ENCODE measurements at regions not wholly inside any gene's neighbourhood (a gene's known extent, or its start where the extent isn't known, plus 50 kb on each side); places are given as distances from the start of the nearest gene placed in this dataset.

GRCh38 chrY:21240662-21241310 lies 270.4 kb upstream of the RBMY1B start:
- H3K9me3 ChIP-seq (ENCODE audit: control insufficient read depth, low read length, poor library complexity, severe bottlenecking): no peaks in the 10 kb centered on the region
- no peaks in the 10 kb centered on the region for H3K36me3 Mint-ChIP-seq (ENCODE audit: low read depth)
- ATAC-seq: peak; percentile 56
- peak overlapping the region; percentile 26 for H3K4me3 Mint-ChIP-seq
- H3K27ac Mint-ChIP-seq: peak overlapping the region; percentile 92
- H3K27me3 Mint-ChIP-seq: no peaks in the 10 kb centered on the region
- no peak for DNase-seq
- H3K4me1 Mint-ChIP-seq: peaks cover 4% of the 10 kb centered on the region

GRCh38 chrY:21242793-21243192 lies 268.3 kb upstream of the RBMY1B start:
- no peak for DNase-seq
- H3K9me3 ChIP-seq (ENCODE audit: control insufficient read depth, low read length, poor library complexity, severe bottlenecking): no peaks in the 10 kb centered on the region
- Mint-ChIP-seq H3K27me3 (no peaks in the 10 kb centered on the region), H3K36me3 (ENCODE audit: low read depth) (no peaks in the 10 kb centered on the region), H3K4me1 (peaks cover 11% of the 10 kb centered on the region), H3K4me3 (no peak overlapping the region), H3K27ac (peak overlapping the region; percentile 65)
- no peak for ATAC-seq

GRCh38 chrY:21246780-21247179 lies 264.4 kb upstream of the RBMY1B start:
- DNase-seq: no peak
- H3K9me3 ChIP-seq (ENCODE audit: control insufficient read depth, low read length, poor library complexity, severe bottlenecking): no peaks in the 10 kb centered on the region
- Mint-ChIP-seq H3K27me3 (no peaks in the 10 kb centered on the region), H3K4me3 (no peak overlapping the region), H3K4me1 (peaks cover 23% of the 10 kb centered on the region), H3K27ac (peak overlapping the region; percentile 27), H3K36me3 (ENCODE audit: low read depth) (no peaks in the 10 kb centered on the region)
- ATAC-seq: no peak

GRCh38 chrY:21248591-21248990 lies 262.5 kb upstream of the RBMY1B start:
- Mint-ChIP-seq H3K27ac (peak overlapping the region; percentile 91), H3K36me3 (ENCODE audit: low read depth) (no peaks in the 10 kb centered on the region), H3K4me1 (peaks cover 23% of the 10 kb centered on the region), H3K4me3 (peak overlapping the region; percentile 60), H3K27me3 (no peaks in the 10 kb centered on the region)
- peak; percentile 43 for ATAC-seq
- DNase-seq: no peak
- no peaks in the 10 kb centered on the region for H3K9me3 ChIP-seq (ENCODE audit: control insufficient read depth, low read length, poor library complexity, severe bottlenecking)

GRCh38 chrY:21253455-21254248 lies 257.5 kb upstream of the RBMY1B start:
- no peaks in the 10 kb centered on the region for H3K9me3 ChIP-seq (ENCODE audit: control insufficient read depth, low read length, poor library complexity, severe bottlenecking)
- Mint-ChIP-seq H3K4me3 (peak overlapping the region; percentile 45), H3K36me3 (ENCODE audit: low read depth) (peaks cover 3% of the 10 kb centered on the region), H3K4me1 (peaks cover 15% of the 10 kb centered on the region), H3K27ac (peak overlapping the region; percentile 89), H3K27me3 (no peaks in the 10 kb centered on the region)
- DNase-seq (no peak), ATAC-seq (no peak)

GRCh38 chrY:21254476-21254875 lies 256.7 kb upstream of the RBMY1B start:
- peak overlapping the region; percentile 85 for H3K4me3 Mint-ChIP-seq
- peaks cover 12% of the 10 kb centered on the region for H3K4me1 Mint-ChIP-seq
- no peaks in the 10 kb centered on the region for H3K27me3 Mint-ChIP-seq
- ATAC-seq: no peak
- no peaks in the 10 kb centered on the region for H3K9me3 ChIP-seq (ENCODE audit: control insufficient read depth, low read length, poor library complexity, severe bottlenecking)
- peaks cover 3% of the 10 kb centered on the region for H3K36me3 Mint-ChIP-seq (ENCODE audit: low read depth)
- no peak for DNase-seq
- H3K27ac Mint-ChIP-seq: peak overlapping the region; percentile 89

GRCh38 chrY:21256820-21257219 lies 254.3 kb upstream of the RBMY1B start:
- Mint-ChIP-seq H3K4me3 (peak overlapping the region; percentile 21), H3K4me1 (peaks cover 7% of the 10 kb centered on the region), H3K27me3 (no peaks in the 10 kb centered on the region), H3K36me3 (ENCODE audit: low read depth) (peaks cover 3% of the 10 kb centered on the region), H3K27ac (peak overlapping the region; percentile 89)
- ATAC-seq (peak; percentile 62), DNase-seq (no peak)
- H3K9me3 ChIP-seq (ENCODE audit: control insufficient read depth, low read length, poor library complexity, severe bottlenecking): no peaks in the 10 kb centered on the region

GRCh38 chrY:21259707-21260106 lies 251.4 kb upstream of the RBMY1B start:
- no peak for ATAC-seq

GRCh38 chrY:21260325-21260724 lies 250.8 kb upstream of the RBMY1B start:
- Mint-ChIP-seq H3K4me3 (no peak overlapping the region), H3K27me3 (no peaks in the 10 kb centered on the region), H3K36me3 (ENCODE audit: low read depth) (no peaks in the 10 kb centered on the region), H3K27ac (no peak overlapping the region), H3K4me1 (peaks cover 3% of the 10 kb centered on the region)
- no peaks in the 10 kb centered on the region for H3K9me3 ChIP-seq (ENCODE audit: control insufficient read depth, low read length, poor library complexity, severe bottlenecking)
- ATAC-seq (peak; percentile 60), DNase-seq (no peak)

More at GRCh38 chrY:21259707-21260106, 251.4 kb upstream of the RBMY1B start:
- DNase-seq: no peak
- H3K27ac Mint-ChIP-seq: no peak overlapping the region
- no peak overlapping the region for H3K4me3 Mint-ChIP-seq
- H3K9me3 ChIP-seq (ENCODE audit: control insufficient read depth, low read length, poor library complexity, severe bottlenecking): no peaks in the 10 kb centered on the region
- no peaks in the 10 kb centered on the region for H3K27me3 Mint-ChIP-seq
- H3K36me3 Mint-ChIP-seq (ENCODE audit: low read depth): no peaks in the 10 kb centered on the region
- peaks cover 3% of the 10 kb centered on the region for H3K4me1 Mint-ChIP-seq

- H3K36me3 Mint-ChIP-seq (ENCODE audit: low read depth): no peaks in the 10 kb centered on the region
- H3K4me1 Mint-ChIP-seq: peaks cover 3% of the 10 kb centered on the region
- no peak for ATAC-seq
- H3K27ac Mint-ChIP-seq: no peak overlapping the region
- no peaks in the 10 kb centered on the region for H3K27me3 Mint-ChIP-seq
- no peaks in the 10 kb centered on the region for H3K9me3 ChIP-seq (ENCODE audit: control insufficient read depth, low read length, poor library complexity, severe bottlenecking)
- H3K4me3 Mint-ChIP-seq: no peak overlapping the region
- DNase-seq: no peak
These were observed 250.0 kb upstream of the RBMY1B start for GRCh38 chrY:21261158-21261557.

GRCh38 chrY:21266751-21267150 lies 244.4 kb upstream of the RBMY1B start:
- ATAC-seq: no peak
- no peak overlapping the region for H3K4me3 Mint-ChIP-seq

GRCh38 chrY:21267164-21267563 lies 244.0 kb upstream of the RBMY1B start:
- H3K4me3 Mint-ChIP-seq: no peak overlapping the region
- H3K36me3 Mint-ChIP-seq (ENCODE audit: low read depth): no peaks in the 10 kb centered on the region
- no peak overlapping the region for H3K27ac Mint-ChIP-seq
- H3K9me3 ChIP-seq (ENCODE audit: control insufficient read depth, low read length, poor library complexity, severe bottlenecking): no peaks in the 10 kb centered on the region
- ATAC-seq (no peak), DNase-seq (no peak)
- no peaks in the 10 kb centered on the region for H3K27me3 Mint-ChIP-seq
- H3K4me1 Mint-ChIP-seq: no peaks in the 10 kb centered on the region

More at GRCh38 chrY:21266751-21267150, 244.4 kb upstream of the RBMY1B start:
- Mint-ChIP-seq H3K36me3 (ENCODE audit: low read depth) (no peaks in the 10 kb centered on the region), H3K4me1 (no peaks in the 10 kb centered on the region), H3K27me3 (no peaks in the 10 kb centered on the region), H3K27ac (no peak overlapping the region)
- no peaks in the 10 kb centered on the region for H3K9me3 ChIP-seq (ENCODE audit: control insufficient read depth, low read length, poor library complexity, severe bottlenecking)
- no peak for DNase-seq

- ATAC-seq (no peak), DNase-seq (no peak)
- no peaks in the 10 kb centered on the region for H3K4me1 Mint-ChIP-seq
- no peak overlapping the region for H3K4me3 Mint-ChIP-seq
- no peaks in the 10 kb centered on the region for H3K36me3 Mint-ChIP-seq (ENCODE audit: low read depth)
- no peaks in the 10 kb centered on the region for H3K9me3 ChIP-seq (ENCODE audit: control insufficient read depth, low read length, poor library complexity, severe bottlenecking)
- H3K27ac Mint-ChIP-seq: no peak overlapping the region
- H3K27me3 Mint-ChIP-seq: no peaks in the 10 kb centered on the region
These were observed 223.4 kb upstream of the RBMY1B start for GRCh38 chrY:21287769-21288168.

- ATAC-seq: no peak
- H3K4me1 Mint-ChIP-seq: no peaks in the 10 kb centered on the region
- no peak for DNase-seq
- H3K9me3 ChIP-seq (ENCODE audit: control insufficient read depth, low read length, poor library complexity, severe bottlenecking): no peaks in the 10 kb centered on the region
- no peak overlapping the region for H3K4me3 Mint-ChIP-seq
- no peak overlapping the region for H3K27ac Mint-ChIP-seq
- H3K27me3 Mint-ChIP-seq: no peaks in the 10 kb centered on the region
- H3K36me3 Mint-ChIP-seq (ENCODE audit: low read depth): no peaks in the 10 kb centered on the region
These were observed 222.2 kb upstream of the RBMY1B start for GRCh38 chrY:21288908-21289307.
